ENCODE measurements at regions not wholly inside any gene's neighbourhood (a gene's known extent, or its start where the extent isn't known, plus 50 kb on each side); places are given as distances from the start of the nearest gene placed in this dataset.
A peak's percentile ranks its signal among the peaks of the same experiment; 100 is the strongest.
"Not testable (repeated sequence)": the region's sequence is repeated elsewhere in the genome, so short reads cannot be mapped to it uniquely, and the experiment has no call there.

GRCh38 chr6:27755768-27756167, 156.4 kb downstream of the OR2B2 start:
- DNase-seq, result no peak
- intact Hi-C loops (cut with DNase I), result no loop called here

DNA sequence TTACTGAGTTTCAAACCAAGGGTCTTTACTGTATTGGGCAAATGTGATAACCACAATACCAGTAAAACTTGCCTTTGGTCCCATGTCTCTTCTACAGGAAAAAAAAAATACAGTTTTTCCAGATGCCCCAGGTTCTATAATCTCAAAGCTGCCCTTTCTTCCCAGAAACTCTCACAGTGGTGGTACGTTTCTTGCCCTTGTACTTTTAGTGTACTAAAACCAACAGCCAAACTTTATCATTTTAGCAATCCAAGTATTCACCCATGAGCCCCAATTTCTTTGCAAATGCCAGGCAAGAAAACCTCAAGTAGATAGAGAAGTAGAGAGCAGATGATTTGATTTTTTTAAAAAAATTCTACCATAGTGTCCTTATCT, 157.8 kb downstream of the OR2B2 start:
- no peak for DNase-seq
- intact Hi-C loops (cut with DNase I), result loop anchor here (5.0 kb wide), 1 partner anchor 577 kb away; no protein-coding TSS in a partner anchor

- intact Hi-C loops (cut with DNase I), result loop anchor here (5.0 kb wide), 1 partner anchor 577 kb away; no protein-coding TSS in a partner anchor
These were observed 158.4 kb downstream of the OR2B2 start for GRCh38 chr6:27753668-27754407.

DNA sequence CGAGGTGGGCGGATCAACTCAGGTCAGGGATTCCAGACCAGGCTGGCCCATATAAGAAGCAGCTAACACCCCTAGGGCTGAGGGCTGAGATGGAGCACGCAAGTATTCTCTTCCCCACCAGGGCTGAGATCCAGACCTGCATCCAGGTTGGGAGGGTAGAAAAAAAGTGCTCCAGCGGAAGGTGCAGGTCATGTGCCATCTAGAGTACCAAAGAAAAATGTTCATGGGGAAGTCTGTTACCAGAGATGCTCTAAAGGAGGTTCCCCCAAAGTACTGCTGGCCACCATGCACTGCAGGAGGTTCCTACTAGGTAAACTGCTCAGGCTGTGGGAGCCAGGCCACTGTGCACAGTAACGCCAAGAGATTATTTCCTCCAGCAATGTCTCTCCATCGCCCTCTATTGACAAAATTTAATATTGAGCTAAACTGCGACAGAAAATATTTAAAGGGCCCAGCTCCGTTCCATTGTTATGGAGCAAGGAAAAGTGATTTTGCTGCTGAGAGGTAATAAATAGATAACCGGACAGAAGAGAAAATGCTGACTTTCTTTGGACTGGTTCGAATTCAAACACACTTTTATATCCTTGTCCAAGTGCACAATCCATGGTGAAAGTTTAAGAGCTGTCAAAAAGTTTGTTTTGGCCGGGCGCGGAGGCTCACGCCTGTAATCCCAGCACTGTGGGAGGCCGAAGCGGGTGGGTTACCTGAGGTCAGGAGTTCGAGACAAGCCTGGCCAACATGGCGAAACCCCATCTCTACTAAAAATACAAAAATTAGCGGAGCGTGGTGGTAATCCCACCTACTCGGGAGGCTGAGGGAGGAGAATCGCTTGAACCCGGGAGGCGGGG, 159.9 kb downstream of the OR2B2 start:
- intact Hi-C loops (cut with DNase I), result loop anchor here (5.0 kb wide), 1 partner anchor 575 kb away; no protein-coding TSS in a partner anchor
- DNase-seq, result peak in 33 of 42 donors; percentile 15 to 74 (median 47)

More at GRCh38 chr6:27753668-27754407, 158.4 kb downstream of the OR2B2 start:
- DNase-seq, result peak; percentile 29 to 91 (median 71)

- intact Hi-C loops (cut with DNase I), result no loop called here
- DNase-seq, result no peak
These were observed 163.5 kb downstream of the OR2B2 start for GRCh38 chr6:27748661-27749060.

GRCh38 chr6:27747637-27748036, 164.6 kb downstream of the OR2B2 start:
- intact Hi-C loops (cut with DNase I), result no loop called here
- no peak for DNase-seq

DNA sequence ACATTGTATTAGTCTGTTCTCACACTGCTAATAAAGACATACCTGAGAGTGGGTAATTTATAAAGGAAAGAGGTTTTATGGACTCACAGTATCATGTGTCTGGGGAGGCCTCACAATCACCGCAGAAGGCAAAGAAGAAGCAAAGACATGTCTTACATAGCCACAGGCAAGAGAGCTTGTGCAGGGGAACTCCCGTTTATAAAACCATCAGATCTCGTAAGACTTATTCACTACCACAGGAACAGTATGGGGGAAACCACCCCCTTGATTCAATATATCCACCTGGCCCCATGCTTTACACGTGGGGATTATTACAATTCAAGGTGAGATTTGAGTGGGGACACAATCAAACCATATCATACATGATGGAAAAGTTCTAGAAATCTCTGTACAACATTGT, 165.3 kb downstream of the OR2B2 start:
- DNase-seq; intact Hi-C loops (cut with DNase I): not testable (repeated sequence)

- DNase-seq, result no peak
- intact Hi-C loops (cut with DNase I), result no loop called here
These were observed 168.4 kb downstream of the OR2B2 start for GRCh38 chr6:27743787-27744186.

- no peak for DNase-seq
- intact Hi-C loops (cut with DNase I), result no loop called here
These were observed 169.2 kb downstream of the OR2B2 start for GRCh38 chr6:27742833-27743573.

- DNase-seq; intact Hi-C loops (cut with DNase I): not testable (repeated sequence)
These were observed 172.3 kb downstream of the OR2B2 start for GRCh38 chr6:27739902-27740301.

GRCh38 chr6:27736686-27737085, 175.5 kb downstream of the OR2B2 start:
- DNase-seq, result no peak
- intact Hi-C loops (cut with DNase I), result no loop called here

DNA sequence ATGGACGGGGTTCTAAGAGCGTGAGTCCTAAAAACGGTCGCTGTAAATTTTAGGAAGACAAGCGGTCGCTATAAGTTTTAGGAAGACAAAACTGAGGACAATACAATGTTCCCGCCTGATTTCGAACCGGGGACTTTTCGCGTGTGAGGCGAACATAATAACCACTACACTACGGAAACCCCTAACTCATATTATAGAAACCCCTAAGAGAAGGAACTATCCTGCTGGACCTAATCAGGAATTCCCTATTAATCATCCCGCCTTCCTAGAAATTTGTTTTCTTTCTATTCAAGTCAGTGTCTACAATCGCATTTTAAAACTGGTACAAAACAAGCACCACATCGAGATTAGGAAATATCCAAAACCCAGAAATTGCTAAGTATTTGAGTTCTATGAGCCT, 183.8 kb downstream of the OR2B2 start:
- intact Hi-C loops (cut with DNase I), result no loop called here

DNA sequence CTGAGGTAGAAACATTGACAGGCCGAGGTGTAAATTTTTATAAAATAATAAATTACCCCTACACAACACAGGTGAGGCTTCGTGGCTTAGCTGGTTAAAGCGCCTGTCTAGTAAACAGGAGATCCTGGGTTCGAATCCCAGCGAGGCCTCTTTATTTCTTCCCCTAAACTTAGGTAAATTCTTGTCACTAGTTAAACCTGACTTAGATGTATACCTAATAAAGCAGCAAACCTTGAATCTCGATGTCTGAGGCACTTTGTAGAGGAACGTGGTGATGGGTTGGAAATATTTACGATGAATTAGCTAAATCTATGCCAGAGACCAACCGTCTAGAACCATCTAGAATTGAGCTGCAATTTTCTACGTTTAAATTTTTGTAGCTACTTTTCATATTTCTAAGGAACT, 185.6 kb downstream of the OR2B2 start:
- peak in 16 of 42 donors; percentile 11 to 47 (median 15) for DNase-seq
- intact Hi-C loops (cut with DNase I), result no loop called here

More for the DNA sequence above, 183.8 kb downstream of the OR2B2 start:
- no peak for DNase-seq

DNA sequence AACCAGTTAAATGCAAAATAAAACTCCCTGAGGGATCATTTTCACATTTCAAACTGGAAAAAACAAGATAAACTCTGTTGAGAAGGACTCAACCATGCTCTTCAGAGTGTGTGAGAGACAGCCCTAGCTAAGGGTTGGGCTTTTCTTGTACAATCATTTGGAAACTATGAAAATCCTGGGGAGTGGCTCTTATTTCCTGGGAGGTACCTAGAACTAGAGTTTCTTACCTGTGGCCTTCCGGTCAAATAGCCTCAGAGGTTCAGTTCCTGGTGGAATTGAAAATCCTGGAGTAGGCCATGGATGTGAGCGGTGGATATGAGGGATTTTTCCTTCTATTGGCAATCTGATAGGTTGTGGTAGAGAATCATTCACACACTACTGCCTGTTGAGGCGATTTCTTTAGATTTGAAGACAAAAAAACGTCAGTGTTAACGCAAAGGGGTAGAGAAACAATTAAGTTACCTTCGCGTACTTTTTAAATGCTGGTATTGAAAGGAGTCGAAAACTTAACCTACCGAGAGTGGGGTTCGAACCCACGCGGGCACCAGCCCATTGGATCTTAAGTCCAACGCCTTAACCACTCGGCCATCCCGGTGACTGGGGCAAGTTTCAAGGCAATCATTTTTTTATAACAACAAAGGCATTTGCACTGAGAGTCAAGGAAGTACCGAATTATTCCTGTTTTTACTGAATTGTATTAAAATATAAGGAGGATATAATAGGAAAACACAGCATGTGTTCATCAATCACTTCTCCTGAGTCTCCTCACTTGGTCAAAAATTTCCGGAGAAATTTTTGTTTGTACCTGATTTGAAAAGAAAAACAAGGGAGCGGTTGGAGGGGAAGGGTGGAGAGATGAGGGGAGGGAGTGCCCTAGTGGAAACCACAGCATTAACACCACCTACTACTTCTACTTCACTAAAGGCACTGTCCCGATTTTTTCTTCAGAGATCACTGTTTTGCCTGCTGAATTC, 191.3 kb downstream of the OR2B2 start:
- no peak for DNase-seq
- intact Hi-C loops (cut with DNase I), result no loop called here

- DNase-seq; intact Hi-C loops (cut with DNase I): not testable (repeated sequence)
These were observed 193.2 kb downstream of the OR2B2 start for GRCh38 chr6:27719039-27719438.

- no peak for DNase-seq
- intact Hi-C loops (cut with DNase I), result no loop called here
These were observed 205.8 kb downstream of the OR2B2 start for GRCh38 chr6:27706431-27706830.

- intact Hi-C loops (cut with DNase I), result no loop called here
- no peak for DNase-seq
These were observed 211.9 kb downstream of the OR2B2 start for GRCh38 chr6:27700337-27700736.

GRCh38 chr6:27694547-27694874, 217.7 kb downstream of the OR2B2 start:
- intact Hi-C loops (cut with DNase I), result no loop called here
- no peak for DNase-seq

Measured in head of caudate nucleus (tissue), 42 donors.